Fibroblast of the aortic adventitia (primary cell): ENCODE measurements at regions not wholly inside any gene's neighbourhood (a gene's known extent, or its start where the extent isn't known, plus 50 kb on each side); places are given as distances from the start of the nearest gene placed in this dataset.

Experiments
- DNase-seq: peaks from one replicate; pipeline ENCODE4 v3.0.0-alpha.2; 2010; ENCODE audit warnings: low read depth
- H3K4me3 ChIP-seq: 2 replicates; pipeline ENCODE4 v1.5.1; 2011; ENCODE audit warnings: low read depth, mild to moderate bottlenecking, control low read depth, low read length, moderate library complexity
- TF ChIP-seq, protein P1 (sequence below): IDR thresholded peaks from 2 replicates; pipeline ENCODE4 v1.5.1; 2011; ENCODE audit warnings: mild to moderate bottlenecking, low read length, control low read depth, inconsistent platforms; ENCODE audit not compliant: insufficient read depth

DNA sequence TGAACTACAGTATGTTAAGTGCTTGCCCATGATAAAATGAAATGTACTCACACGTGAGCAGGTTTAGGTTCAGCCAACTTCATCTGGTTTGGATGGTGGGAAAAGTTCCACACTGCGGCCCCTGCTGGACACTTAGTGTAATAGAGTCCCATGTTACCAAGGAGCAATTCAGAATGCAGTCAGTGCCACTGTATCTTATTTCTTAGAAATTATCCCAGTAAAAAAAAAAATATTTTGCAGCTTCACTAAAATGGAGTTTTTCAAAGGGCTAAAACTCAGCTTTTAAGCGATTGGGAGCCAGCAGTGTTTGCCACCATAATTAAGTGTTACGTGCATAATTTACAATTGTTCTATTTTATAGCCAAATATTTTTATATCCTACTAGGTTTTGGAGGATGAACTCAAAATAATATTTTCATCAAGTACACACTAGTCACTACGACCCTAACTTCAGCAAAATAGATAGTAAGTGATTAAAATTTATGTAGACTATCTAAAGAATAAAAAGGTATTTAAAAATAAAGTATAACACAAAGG is 371.7 kb upstream of the GBE1 start:
- no peak overlapping the region for H3K4me3 ChIP-seq
- DNase-seq, result peak; percentile 78
- TF ChIP-seq, protein P1, sequence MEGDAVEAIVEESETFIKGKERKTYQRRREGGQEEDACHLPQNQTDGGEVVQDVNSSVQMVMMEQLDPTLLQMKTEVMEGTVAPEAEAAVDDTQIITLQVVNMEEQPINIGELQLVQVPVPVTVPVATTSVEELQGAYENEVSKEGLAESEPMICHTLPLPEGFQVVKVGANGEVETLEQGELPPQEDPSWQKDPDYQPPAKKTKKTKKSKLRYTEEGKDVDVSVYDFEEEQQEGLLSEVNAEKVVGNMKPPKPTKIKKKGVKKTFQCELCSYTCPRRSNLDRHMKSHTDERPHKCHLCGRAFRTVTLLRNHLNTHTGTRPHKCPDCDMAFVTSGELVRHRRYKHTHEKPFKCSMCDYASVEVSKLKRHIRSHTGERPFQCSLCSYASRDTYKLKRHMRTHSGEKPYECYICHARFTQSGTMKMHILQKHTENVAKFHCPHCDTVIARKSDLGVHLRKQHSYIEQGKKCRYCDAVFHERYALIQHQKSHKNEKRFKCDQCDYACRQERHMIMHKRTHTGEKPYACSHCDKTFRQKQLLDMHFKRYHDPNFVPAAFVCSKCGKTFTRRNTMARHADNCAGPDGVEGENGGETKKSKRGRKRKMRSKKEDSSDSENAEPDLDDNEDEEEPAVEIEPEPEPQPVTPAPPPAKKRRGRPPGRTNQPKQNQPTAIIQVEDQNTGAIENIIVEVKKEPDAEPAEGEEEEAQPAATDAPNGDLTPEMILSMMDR, result peak; percentile 88

DNA sequence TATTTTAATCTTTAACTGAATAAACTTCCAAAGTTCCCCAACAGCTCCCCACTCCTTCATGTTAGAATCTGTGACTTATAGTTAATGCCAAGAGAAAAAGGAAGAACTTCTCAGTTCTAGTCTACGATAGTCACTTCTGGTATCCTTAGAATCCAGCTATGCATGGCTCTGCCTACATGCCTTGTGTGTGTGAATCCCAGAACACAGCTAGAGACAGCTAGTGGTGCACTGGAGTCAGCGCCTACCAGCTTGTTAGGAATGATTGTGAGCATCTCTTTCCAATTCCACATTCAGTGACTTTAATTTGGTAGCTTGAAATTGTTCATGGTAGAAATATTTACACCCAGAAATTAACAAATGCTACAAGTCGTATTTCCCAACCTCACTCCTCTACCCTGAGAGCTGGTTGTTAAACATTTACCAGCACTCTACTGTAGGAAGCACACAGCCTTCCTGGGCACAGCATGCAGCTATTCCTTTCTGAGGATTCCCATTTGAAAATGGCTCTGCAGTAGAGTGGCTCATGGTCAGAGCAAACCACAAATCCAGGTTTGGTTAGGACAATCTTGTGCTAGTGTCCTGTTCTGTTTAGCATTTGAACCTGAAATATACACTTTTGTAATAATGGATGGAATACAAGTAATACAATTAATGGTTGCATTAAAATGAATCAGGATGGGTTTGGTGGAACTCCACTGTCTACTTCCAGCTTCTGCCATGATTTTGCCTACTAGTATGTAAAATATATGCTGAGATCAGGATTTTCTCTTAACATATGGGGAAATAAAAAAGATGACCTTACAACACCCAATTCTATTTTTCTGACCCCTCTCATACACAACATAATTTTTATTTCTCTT is 371.0 kb upstream of the GBE1 start:
- TF ChIP-seq, protein P1, result no peak
- no peak for DNase-seq
- H3K4me3 ChIP-seq, result no peak overlapping the region

DNA sequence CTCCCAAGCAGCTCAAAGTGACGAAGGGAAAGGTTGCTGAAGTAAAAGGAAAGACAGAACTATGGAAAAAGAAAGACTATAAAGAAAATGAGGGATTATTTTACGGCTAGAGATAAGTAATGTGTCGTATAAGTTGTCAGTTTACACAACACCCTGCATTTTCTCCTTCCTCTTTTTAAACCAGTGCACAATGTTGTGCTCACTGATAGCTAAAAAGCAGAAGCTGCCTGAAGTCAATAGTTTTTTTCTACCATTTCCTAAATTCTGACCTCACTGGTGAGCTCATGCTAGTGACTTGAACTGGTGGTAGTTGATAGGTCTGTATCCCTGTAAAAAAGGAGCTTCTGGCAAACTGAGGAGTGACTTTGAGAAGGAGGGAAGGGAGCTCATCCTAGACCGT is 368.6 kb upstream of the GBE1 start:
- TF ChIP-seq, protein P1, result no peak
- DNase-seq, result no peak
- H3K4me3 ChIP-seq, result no peak overlapping the region

DNA sequence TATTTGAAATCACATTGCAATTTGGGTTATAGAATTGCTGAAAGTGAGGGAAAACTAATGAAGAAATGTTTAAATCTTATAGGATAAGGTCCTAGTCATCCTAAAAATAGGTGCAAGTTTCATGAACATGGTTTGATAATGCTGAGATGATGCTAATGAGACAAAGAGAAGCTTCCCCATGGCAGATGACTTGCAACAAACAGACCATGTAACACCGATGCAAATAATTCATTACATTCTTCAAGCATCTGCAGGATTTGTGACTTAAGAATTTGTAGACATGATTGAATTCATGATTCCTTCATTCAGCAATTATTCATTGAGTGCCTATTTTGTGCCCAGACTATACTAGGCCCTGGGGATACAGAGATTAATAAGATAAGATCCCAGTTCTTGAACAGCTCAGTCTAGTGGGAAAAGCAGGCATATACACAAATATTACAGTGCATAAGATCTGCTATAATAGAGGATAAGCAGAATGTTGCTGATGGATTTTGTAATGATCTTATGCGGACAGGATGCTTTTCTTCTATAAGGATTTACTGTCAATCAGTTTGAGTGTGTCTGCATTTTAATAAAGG is 367.9 kb upstream of the GBE1 start:
- TF ChIP-seq, protein P1, result no peak
- DNase-seq, result no peak
- H3K4me3 ChIP-seq, result no peak overlapping the region

DNA sequence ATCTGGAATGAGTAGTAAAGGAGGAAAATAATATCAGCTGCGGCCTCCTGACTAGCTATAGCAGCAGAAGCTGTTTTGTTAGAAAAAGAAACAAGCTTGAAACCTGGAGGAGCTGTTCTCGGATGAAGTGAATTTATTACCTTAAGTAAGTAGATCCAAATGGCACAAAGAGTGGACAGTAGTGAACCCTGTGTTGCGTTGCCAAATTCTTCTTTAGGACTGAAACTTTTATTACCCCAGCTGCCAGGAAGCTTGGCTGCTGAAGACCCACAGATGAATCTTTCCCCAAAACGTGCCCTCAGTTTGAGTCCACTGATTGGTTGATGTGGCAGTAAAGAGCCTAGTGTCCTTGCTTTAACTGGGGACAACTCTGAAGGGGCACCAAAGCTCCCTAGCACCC is 366.8 kb upstream of the GBE1 start:
- DNase-seq, result no peak
- H3K4me3 ChIP-seq, result no peak overlapping the region
- TF ChIP-seq, protein P1, result no peak

DNA sequence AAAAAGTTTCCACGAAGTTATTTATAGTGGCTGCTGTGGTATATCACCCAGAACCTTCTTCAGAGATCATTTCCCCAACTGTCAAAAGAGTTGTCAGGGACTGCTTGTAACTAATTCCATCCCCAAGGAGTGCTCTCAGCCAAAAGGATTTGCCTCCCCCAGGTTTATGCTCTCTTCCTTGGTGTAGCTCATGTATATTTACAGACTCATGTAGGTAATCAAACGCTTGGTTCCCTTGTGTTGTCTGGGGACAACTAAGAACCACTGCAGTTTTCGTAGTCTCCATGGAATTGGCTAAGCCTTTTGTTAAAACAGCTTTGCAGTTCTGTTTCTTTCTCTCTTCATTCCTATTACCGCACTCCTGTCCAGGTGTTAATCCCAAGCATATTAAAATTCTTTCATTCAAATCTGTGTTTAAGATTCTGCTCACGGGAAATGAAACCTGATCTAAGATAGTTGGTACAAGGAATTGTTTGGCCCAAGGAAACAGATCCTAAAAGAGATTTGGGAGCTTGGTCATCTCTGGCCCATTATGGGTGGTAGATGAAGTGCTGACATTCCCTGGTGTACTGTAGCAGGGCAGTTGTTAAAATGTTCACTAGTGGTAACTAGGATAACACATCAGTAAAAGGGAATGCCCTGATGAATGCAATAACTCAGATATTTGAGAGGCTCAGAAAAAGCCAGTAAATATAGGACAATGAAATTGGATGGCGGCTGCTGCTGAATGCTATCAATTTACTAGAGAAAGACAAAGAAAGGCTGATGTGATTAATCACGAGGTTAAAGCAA is 361.3 kb upstream of the GBE1 start:
- TF ChIP-seq, protein P1, result no peak
- H3K4me3 ChIP-seq, result no peak overlapping the region
- no peak for DNase-seq
